GM21526 (cell line): ENCODE measurements at regions not wholly inside any gene's neighbourhood (a gene's known extent, or its start where the extent isn't known, plus 50 kb on each side); places are given as distances from the start of the nearest gene placed in this dataset.

Source experiments
- ATAC-seq: cut with Tn5 transposase; IDR thresholded peaks from one replicate; pipeline ENCODE4 v1.9.1; 2021; ENCODE audit warnings: moderate library complexity; ENCODE audit not compliant: unreplicated experiment, low FRiP score

DNA sequence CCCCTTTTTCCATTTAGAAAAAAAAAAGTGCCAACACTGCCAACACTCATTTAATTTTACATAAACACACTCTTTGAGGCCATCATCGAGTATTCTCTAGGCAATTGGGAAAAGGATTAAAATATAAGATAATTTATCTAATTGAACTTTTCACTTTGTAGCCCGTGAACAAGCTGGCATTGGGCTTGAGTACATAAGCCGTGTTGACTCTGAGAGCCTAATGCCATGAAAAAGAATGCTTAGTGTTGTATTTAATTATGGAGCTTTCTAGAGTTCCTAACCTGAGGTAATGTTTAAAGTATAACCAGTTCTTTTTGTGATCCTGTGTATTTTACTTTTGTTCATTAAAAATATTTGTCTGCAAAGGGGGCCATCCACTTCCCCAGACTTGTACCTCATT is 193.8 kb downstream of the LYPLAL1 start:
- no peak for ATAC-seq

DNA sequence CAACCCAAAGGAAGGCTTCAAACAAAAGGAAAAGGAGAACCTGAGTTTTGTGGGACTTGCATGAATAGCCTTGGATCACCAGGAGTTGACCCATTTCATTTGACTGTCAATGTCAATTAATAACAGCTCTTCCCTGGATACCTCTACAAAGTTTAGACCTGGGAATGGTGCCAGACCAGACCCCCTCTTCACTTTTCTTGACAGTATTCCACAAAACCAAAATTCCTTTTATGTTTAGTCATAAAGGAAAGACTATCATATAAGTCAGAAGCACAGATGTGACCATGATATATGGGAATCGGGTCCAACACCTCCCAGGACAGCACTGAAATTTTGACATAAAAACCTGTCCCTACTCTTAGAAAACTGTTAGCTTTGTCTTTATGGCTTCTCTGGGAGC is 191.8 kb downstream of the LYPLAL1 start:
- ATAC-seq: no peak

DNA sequence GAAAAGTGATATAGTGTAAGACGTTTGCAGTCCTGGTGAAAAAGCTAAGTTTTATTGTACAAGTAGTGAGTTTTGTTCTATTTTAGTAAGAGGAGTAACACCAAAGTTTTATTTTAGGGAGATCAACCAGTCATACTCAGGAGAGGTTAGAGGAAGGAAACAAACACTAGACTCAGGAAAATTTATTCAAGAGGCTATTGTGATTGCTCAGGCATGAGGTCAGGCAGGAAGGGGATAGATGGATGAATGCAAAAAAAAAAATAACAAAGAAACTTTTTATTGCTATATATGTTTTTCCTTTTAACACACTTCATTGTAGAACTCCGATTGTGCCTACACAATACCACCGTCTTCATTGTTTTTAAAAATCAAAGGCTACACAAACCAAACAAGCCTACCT is 189.0 kb downstream of the LYPLAL1 start:
- ATAC-seq: no peak

DNA sequence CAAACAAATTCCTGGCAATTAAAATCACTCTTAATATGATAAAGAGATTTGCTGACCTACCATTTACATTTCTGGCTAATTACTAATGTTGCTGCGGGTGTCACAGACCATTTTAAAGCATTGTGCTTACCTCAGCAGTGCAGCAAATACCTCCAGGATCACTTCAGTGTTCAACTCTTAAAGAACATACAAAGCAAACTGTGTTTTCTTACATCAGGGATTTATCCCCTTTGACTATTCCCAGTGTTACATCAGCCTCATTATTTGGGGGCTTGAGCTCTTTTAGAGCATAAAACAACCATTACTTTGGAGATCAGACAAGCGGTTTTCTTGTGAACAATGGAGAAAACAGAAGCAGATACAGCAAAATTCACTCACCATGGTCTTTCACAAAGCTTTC is 185.4 kb downstream of the LYPLAL1 start:
- no peak for ATAC-seq

DNA sequence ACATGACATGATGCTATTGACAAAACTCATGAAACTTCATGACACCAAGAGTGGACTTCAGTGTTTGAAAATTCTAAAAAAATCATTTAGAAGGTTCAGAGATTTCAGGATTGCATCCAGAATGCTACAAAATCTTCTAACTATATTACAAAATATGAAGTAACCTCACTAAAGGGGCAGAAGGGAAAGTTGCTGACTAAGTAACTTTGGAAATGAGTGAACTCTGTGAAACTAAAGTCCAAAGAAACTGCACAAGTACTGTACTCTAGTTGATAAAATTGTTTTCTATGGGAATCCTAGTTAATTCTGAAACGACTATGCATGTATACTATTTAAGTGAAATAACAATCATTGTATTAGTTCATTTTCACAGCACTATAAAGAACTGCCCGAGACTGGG is 184.4 kb downstream of the LYPLAL1 start:
- ATAC-seq: no peak

DNA sequence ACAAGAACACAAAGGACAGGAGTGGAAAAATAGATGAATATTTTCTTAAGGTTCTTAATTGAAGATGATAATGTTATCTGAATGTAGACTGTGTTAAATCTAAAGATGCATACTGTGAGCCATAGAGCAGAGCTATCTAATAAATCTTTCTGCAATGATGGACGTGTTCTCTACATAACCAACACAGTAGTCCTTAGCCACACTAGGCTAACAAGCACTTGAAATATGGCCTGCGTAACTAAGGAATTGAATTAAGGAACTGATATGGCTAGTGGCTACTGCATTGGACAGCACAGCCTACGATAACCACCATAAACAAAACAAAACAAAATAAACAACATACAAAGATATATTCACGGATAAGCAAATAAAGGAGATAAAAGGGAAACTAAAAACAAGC is 181.3 kb downstream of the LYPLAL1 start:
- ATAC-seq: no peak

DNA sequence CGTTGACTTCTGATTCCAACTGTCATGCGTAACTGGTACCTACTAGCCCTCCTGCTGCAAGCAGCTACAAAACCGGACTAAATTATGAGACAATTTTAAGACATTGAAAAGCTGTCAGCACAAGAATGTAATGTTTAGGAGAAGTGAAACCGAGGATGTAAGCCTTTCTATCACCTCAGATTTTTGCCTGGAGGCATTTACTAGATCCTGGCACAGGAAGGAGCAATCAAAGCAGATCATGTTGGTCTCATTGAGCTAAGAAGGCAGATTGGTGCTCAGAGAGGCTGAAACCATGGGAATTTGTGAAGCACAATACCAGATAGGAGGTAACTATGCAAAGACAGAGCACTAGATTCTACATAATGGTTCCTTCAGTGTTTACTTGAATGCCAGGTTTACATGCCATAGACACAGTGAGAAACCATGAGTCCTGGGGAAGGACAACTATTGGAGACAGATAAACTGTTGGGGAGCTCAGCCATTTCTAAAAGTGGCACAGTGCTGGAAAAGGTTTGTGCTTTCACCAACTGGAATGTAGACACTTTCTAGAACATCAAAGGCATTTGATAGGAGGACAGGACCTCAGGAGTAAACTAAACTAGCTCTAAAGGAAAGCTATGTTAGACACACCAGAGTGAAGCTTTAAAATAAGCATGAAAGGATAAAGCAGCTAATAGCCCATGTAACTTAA is 179.4 kb downstream of the LYPLAL1 start:
- ATAC-seq: no peak

DNA sequence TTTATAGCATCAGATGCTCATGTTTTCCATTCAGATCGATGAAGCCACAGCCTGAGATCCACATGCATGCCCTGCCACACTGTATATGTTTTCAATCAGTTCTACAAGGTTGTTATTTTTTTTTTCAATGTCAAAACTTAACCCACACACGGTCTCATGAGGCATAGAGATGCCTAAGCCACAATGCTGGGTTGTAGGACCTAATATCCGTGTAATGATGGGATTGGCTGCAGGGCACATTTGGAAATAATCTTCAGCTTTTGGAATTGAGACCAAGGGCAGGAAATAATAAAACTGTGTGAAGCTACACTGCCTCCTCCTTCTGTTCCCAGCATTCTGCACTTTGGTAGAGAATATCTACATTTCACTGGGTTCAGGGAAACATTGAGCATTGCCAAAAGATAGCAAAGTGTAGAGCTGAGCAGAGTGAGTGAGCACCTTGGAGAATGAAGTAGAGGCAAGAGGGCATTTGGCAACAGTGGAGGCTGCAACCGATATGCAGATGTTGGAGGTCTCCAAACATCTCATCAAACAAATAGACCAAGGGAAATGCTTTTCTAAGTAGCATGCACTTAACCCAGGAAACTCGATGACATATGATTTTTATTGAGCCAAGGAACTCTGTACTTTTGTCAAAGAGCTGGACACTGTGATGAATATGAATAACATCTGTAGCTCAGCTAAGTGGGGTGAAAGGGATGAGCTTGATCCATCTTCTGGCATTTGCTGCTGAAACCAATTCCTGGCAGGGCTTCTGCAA is 176.7 kb downstream of the LYPLAL1 start:
- ATAC-seq: no peak

DNA sequence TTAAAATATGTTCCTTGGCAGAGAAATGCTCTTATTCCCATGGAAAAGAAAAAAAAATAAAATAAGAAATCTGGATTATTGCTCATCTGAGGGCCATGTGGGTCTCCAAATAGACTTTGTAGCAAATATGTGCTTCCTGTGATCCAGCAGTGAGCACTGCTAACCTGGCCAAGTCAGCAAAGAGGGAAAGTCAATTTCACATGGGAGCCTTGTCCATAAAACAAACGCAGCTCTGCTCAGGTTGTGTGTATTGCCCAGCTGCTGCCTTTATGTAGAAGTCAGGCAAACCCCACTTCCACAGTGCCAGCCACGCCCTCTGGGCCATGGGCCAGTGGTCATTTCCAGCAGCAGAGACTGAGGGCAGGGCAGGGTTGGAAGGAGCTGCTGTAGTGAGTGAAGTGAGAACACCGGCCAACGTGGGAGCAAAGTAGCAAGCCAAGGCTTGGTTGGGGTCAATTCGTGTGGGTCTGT is 174.3 kb downstream of the LYPLAL1 start:
- no peak for ATAC-seq

DNA sequence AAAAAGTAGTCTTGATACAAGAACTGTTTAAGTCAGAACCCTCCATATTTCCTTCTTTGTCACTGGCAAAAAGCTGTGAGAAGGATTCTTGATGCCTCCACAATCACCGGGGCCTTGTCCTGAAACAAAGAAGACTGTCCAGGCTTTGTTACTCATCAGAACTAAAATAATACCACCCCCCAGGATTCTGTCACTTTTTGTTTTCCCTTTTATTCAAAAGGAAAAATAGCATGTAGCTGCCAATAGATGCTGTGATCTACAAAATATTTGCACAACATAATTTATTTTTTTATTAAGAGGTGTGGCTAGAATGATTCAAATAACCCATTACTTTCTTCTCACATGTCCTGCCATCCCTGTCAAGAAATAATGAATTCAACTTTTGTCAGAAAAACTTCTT is 173.7 kb downstream of the LYPLAL1 start:
- ATAC-seq: no peak

DNA sequence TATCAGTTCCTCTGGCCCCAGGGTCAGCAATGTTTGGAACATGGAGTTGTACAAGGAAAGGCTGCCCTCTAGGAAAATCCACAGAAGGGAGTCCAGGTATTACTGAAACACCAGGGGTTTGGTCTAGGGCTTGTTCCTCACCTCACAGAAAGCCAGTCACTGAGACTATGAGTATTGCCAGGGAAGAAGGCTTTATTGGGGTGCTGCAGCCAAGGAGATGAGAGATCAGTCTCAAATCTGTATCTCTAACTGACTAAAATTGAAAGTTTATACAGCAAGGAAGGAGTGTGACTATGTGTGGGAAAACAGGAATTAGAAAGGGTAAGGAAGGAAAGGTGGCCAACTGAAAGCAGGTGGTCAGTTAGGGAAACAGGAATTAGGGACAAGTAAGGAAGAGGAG is 172.3 kb downstream of the LYPLAL1 start:
- no peak for ATAC-seq

DNA sequence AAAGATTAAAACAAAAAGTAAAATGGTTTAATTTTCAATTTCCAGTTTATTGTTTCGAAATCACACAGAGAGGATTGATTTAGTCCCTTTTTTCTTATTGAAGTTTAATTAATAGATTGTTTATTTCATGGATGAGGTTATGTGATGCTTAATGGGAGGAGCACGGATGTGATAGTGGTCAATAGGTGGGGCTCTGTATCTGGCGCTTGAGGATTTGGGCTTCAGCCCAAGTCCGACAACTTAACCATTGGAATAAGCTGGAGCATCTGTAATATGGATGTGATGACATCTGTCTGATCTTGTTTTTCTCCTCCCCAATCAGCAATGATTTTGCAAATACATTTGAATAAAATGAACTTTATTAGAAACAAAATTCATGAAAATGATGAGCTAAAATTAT is 169.2 kb downstream of the LYPLAL1 start:
- ATAC-seq: no peak

DNA sequence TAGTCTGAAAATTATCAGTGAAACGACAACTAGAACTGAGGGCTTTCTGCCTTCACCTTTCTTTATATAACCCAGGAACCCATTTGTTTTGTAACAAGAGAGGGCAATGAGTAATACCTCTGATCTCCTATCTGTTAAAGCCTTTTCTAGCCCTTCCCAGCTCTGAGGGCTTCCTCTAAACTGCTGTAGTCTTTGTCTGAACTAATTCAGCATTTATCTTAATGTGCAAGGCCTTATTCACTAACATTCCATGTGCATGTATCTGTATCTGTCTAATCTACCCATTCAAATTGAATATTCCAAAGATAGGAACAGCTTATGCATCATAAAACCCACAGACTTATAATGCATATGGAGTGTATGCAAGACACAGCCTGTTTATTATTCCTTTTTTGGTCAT is 167.1 kb downstream of the LYPLAL1 start:
- no peak for ATAC-seq

DNA sequence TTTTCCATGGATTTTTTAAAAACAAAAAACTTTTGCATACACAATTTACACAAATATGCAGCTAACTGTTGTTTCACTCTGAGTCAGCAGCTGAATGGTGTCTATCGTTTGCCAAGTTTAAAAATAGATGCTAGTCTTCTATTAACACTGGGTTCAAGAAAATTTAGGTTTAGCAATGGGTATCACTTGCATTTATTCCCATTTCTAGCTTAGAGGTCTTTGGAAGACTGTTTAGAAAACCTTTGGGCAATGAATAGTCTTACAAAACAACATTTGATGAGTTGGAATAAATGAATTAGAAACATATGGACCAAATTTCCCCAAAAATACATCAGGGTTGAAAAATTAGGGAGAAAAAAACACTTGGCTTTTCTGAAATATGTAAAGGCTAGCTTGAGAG is 165.8 kb downstream of the LYPLAL1 start:
- ATAC-seq: no peak

DNA sequence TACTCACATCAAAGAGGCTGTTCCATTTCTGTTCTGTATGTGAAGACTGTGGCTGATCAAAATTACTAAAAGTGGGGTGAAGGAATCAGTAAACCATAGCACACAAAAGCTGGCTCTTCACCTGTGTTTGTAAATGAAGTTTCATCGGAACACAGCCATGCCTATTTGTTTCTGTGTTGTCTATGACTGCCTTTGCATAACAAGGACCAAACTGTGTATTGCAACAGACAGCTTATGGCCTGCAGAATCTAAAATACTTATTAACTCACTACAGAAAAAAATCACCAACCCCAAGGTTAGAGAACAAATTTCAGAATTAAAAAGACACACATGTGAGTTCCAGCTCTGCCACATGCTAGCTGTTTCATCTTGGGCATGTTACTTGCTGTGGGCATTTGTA is 163.9 kb downstream of the LYPLAL1 start:
- no peak for ATAC-seq

DNA sequence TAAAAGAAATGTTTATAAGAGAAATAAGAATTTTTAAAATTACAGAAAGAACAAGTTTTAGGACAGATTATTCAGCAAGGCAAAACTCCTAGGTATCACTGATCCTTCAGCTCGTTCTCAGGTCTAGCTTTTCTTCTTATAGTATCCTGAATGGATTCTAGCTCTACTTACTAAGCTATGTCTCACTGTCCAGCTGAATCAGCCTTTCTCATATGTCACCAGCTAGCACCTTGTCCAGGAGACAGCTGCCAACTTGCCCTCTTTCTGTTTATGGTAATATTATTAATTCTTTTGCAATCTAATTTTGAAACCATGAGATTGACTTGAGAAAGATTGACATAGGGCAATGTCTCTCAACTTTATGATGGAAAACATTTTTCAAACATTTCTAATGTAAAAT is 159.9 kb downstream of the LYPLAL1 start:
- ATAC-seq: no peak

DNA sequence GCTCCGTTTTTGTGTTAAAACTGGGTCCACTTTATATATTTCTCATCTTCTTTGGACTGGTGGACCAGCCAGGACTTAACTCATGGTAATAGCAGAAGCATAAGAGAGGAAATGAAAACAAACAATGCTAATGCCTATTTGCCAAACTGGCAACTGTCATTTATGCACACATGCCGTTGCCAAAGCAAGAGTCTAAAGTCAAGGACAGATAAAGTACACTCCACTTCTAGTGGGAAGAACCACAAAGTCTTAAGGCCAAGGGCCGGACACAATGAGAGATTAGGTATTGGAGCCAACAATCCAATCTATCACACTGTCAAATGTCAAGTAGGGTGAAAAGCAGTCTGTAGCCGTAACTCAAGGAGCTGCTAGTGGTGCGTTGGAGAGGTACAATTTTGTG is 157.7 kb downstream of the LYPLAL1 start:
- ATAC-seq: no peak

DNA sequence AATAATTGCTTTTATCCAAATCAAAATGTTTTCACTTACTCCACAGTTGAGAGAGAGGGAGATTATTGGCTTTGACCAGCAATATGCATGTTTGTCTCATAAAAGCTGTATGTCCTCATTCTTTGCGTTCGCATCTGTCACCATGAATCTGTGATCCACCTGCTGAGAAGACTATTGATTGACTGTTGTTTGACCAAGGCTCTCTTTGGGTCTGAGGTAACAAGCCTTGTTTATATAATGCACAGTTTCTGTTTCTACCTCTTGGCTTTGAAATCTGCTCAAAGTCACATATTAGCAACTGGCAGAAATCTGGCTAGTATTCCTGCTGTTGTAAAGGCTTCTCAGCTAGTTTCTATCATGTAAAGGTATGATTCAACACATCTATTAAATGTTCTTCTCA is 157.0 kb downstream of the LYPLAL1 start:
- ATAC-seq: no peak

DNA sequence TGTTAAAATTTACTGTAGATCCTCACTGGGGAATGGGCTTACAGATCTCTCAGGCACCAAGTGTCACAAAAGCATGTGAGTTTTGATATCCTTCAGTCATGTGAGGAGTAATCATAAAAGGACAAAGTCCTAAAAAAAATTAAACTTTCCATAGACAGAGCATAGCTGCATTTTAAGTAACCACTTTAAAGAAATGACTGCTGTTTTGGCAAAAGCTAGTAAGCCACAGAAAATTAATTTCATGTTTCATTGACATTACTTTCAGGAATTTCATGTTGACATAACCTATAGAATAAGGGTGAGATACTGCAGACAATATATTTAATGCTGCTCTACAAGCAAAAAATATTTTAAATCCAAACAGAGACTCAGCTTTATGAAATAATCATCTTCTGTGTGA is 156.3 kb downstream of the LYPLAL1 start:
- no peak for ATAC-seq

DNA sequence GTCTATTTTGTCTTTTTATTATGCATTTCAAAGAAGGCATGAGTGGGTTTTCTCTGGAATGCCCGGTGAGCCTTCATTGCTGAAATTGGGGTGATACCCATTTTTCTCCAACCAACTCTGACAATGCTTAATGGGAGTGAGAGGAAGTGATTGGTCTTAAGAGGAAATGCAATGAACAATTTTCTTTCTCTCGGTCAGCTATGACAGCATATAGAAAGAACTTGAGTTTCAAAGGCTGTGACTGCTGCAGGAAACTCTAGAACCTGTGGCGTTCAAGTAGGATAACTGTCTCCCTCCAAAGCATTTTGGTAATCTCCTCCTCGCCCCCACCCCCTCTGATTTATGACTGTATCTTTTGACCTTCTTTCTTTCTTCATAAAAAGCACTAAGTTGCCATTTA is 155.9 kb downstream of the LYPLAL1 start:
- ATAC-seq: no peak

DNA sequence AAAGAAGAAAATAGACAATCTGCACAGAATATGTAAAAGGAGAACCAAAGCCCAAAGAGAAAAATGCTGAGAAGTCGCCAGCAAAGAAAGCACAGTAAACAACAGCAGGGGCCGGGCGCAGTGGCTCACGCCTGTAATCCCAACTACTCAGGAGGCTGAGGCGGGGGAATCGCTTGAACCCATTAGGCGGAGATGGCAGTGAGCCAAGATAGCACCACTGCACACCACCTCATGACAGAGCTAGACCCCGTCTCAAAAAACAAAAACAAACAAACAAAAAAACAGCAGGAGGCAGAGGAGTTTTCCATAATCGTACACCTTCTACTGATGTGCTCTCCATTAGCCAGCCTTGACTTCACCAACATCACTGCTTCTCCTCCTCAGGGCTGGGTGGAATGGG is 153.2 kb downstream of the LYPLAL1 start:
- ATAC-seq: no peak

DNA sequence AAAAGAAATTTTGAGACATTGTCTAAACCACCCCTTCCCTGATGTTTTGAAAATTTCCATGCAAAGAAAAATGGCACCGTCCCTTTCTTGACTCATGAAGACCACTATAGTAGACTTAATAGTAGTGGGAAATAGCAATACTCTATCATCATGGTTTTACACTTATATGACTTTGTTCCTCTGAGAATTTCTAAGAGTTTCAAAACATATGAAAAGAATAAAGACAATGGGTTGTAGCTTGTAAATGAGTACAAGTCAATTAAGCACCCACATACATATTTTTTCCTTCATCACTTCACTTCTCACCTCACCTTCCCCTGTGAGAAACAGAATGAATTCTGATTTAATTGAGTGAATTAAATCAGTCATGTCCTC is 151.7 kb downstream of the LYPLAL1 start:
- peak; percentile 17 for ATAC-seq
